ENCODE measurements at regions not wholly inside any gene's neighbourhood (a gene's known extent, or its start where the extent isn't known, plus 50 kb on each side); places are given as distances from the start of the nearest gene placed in this dataset.

DNA sequence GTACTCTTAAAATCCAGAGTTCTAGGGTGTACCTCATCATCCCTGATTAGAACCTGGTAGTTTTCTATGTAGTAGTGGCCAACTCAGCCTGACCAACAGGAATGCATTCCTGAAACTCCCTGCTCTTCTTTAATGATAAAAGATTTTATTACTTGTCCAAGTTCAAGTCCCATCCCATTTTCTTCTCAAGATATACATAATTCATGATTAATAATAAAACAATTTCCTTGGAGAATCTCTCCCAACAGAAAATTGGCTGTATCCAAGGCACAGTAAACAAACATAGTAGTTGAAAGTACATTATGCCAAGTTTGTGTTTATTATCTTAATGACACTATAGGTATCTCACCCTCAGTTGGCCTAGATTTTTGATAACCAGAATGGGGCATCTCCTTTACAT, 714.1 kb upstream of the ADAMTS5 start:
- no peak overlapping the region for H3K4me3 ChIP-seq (replicated peaks; ENCODE audit: low read depth, low read length)
- TF ChIP-seq CTCF (IDR thresholded peaks at IDR 0.05; ENCODE audit: low read length, missing control alignments), result no peak
- no peak for DNase-seq (ENCODE audit: low read depth)

- no peak for DNase-seq (ENCODE audit: low read depth)
- no peak for TF ChIP-seq CTCF (IDR thresholded peaks at IDR 0.05; ENCODE audit: low read length, missing control alignments)
- no peak overlapping the region for H3K4me3 ChIP-seq (replicated peaks; ENCODE audit: low read depth, low read length)
Observed at GRCh38 chr21:27680181-27680580, 713.3 kb upstream of the ADAMTS5 start.

- no peak for DNase-seq (ENCODE audit: low read depth)
- no peak for TF ChIP-seq CTCF (IDR thresholded peaks at IDR 0.05; ENCODE audit: low read length, missing control alignments)
- no peak overlapping the region for H3K4me3 ChIP-seq (replicated peaks; ENCODE audit: low read depth, low read length)
Observed at GRCh38 chr21:27678511-27678910, 711.6 kb upstream of the ADAMTS5 start.

DNA sequence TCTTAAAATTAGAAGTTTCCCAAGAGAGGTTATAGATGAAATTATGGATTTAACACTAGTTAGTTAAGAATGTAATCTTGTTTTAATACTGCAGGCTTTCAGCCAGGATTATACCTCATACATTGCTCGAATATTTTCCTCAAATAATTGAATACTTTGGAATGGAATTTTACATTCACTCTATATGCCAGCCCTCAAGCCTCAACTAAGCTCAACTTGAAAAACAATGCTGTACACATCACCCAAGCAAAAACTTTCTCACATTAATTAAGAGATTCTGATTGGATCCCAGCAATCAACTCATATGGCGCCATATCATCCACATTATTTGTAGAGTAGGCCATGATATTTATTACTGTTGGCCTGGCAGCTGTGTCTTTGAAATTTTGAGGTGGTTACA, 710.7 kb upstream of the ADAMTS5 start:
- TF ChIP-seq CTCF (IDR thresholded peaks at IDR 0.05; ENCODE audit: low read length, missing control alignments), result no peak
- DNase-seq (ENCODE audit: low read depth), result no peak
- no peak overlapping the region for H3K4me3 ChIP-seq (replicated peaks; ENCODE audit: low read depth, low read length)

GRCh38 chr21:27675306-27675705, 708.4 kb upstream of the ADAMTS5 start:
- no peak for TF ChIP-seq CTCF (IDR thresholded peaks at IDR 0.05; ENCODE audit: low read length, missing control alignments)
- DNase-seq (ENCODE audit: low read depth), result no peak
- no peak overlapping the region for H3K4me3 ChIP-seq (replicated peaks; ENCODE audit: low read depth, low read length)

DNA sequence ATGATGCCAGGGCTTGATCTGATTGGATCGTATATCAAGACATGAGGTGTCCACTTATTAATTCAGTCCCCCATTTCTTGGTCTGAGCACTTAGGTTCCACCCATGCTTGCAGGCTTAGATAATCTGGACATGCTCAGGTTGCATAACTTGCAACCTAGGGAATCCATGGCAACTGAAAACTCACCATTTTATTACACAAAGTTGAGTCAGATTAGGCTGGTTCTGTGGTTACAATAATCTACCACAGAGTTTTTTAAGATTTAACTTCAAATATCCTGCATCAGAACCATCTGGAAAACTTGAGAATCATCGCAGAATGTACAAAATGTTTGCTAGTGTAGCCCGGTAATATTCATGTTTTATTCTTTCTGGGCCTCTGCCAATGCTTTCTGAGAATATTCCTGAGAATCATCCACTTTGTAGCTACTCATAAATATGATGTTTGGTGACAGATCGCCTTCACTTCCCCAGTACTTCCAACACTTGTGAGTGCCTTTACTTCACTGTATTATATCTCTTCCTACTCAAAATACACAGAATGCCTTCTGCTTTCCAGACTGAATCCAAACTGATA, 707.2 kb upstream of the ADAMTS5 start:
- H3K4me3 ChIP-seq (replicated peaks; ENCODE audit: low read depth, low read length), result no peak overlapping the region
- DNase-seq (ENCODE audit: low read depth), result peak; percentile 77
- TF ChIP-seq CTCF (IDR thresholded peaks at IDR 0.05; ENCODE audit: low read length, missing control alignments), result no peak

- no peak for DNase-seq (ENCODE audit: low read depth)
- no peak for TF ChIP-seq CTCF (IDR thresholded peaks at IDR 0.05; ENCODE audit: low read length, missing control alignments)
- no peak overlapping the region for H3K4me3 ChIP-seq (replicated peaks; ENCODE audit: low read depth, low read length)
Observed at GRCh38 chr21:27673581-27673980, 706.7 kb upstream of the ADAMTS5 start.
